ENCODE measurements at regions not wholly inside any gene's neighbourhood (a gene's known extent, or its start where the extent isn't known, plus 50 kb on each side); places are given as distances from the start of the nearest gene placed in this dataset.

DNA sequence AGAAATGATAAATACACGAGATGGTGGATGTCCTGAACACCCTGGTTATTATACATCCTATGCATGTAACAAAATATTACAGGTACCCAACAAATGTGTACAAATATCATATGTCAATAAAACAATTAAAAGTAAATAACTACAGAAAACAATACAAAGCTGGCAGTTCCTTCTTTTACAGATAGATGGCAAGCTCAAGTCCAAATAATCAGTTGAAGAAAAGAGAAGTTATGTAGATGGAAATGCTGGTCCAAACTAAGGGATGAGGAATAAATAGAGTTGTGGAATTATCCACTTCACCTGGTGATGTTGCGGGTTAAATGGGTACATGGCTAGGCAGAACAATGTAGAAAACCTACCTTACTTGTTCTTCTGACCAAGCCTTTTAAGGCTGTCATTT is 79.4 kb downstream of the PALM2AKAP2 start:
- no peak overlapping the region for H3K4me3 ChIP-seq
- no peaks in the 10 kb centered on the region for H3K27me3 ChIP-seq
- no peak for TF ChIP-seq POLR2A (IDR thresholded peaks at IDR 0.05)
- TF ChIP-seq, protein P1, sequence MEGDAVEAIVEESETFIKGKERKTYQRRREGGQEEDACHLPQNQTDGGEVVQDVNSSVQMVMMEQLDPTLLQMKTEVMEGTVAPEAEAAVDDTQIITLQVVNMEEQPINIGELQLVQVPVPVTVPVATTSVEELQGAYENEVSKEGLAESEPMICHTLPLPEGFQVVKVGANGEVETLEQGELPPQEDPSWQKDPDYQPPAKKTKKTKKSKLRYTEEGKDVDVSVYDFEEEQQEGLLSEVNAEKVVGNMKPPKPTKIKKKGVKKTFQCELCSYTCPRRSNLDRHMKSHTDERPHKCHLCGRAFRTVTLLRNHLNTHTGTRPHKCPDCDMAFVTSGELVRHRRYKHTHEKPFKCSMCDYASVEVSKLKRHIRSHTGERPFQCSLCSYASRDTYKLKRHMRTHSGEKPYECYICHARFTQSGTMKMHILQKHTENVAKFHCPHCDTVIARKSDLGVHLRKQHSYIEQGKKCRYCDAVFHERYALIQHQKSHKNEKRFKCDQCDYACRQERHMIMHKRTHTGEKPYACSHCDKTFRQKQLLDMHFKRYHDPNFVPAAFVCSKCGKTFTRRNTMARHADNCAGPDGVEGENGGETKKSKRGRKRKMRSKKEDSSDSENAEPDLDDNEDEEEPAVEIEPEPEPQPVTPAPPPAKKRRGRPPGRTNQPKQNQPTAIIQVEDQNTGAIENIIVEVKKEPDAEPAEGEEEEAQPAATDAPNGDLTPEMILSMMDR (IDR thresholded peaks at IDR 0.05) = peak in 1 of 3 experiments; percentile 31
- no peaks in the 10 kb centered on the region for H3K9me3 ChIP-seq
- peaks cover 6% of the 10 kb centered on the region for H3K4me1 ChIP-seq
- intact Hi-C loops (cut with DNase I; ENCODE audit: low total_unique reads) = no loop called here
- H3K36me3 ChIP-seq (ENCODE audit: low read depth, missing control alignments) = no peaks in the 10 kb centered on the region
- WGBS, 2 donors = 89% methylated on average over 2 of the region's 2 CpGs
- H3K27ac ChIP-seq = no peak overlapping the region
- DNase-seq = no peak

- DNase-seq = no peak
- 77 to 79% methylated on average over 2 of the region's 2 CpGs for WGBS, 2 donors
- TF ChIP-seq, protein P1 (IDR thresholded peaks at IDR 0.05) = no peak
- no peak for TF ChIP-seq POLR2A (IDR thresholded peaks at IDR 0.05)
- Histone ChIP-seq H3K27me3 (no peaks in the 10 kb centered on the region), H3K27ac (no peak overlapping the region), H3K9me3 (no peaks in the 10 kb centered on the region), H3K4me1 (peaks cover 6% of the 10 kb centered on the region), H3K36me3 (ENCODE audit: low read depth, missing control alignments) (no peaks in the 10 kb centered on the region), H3K4me3 (no peak overlapping the region)
- intact Hi-C loops (cut with DNase I; ENCODE audit: low total_unique reads) = no loop called here
Measured at GRCh38 chr9:109860521-109860920, 80.5 kb downstream of the PALM2AKAP2 start.

GRCh38 chr9:109861499-109861898 is 81.5 kb downstream of the PALM2AKAP2 start:
- Histone ChIP-seq H3K9me3 (no peaks in the 10 kb centered on the region), H3K4me3 (no peak overlapping the region), H3K36me3 (ENCODE audit: low read depth, missing control alignments) (no peaks in the 10 kb centered on the region), H3K27me3 (no peaks in the 10 kb centered on the region), H3K4me1 (peaks cover 6% of the 10 kb centered on the region), H3K27ac (no peak overlapping the region)
- no peak for DNase-seq
- intact Hi-C loops (cut with DNase I; ENCODE audit: low total_unique reads) = no loop called here
- WGBS, 2 donors = 54% methylated on average over 4 of the region's 4 CpGs
- no peak for TF ChIP-seq POLR2A (IDR thresholded peaks at IDR 0.05)
- TF ChIP-seq, protein P1 (IDR thresholded peaks at IDR 0.05) = no peak

DNA sequence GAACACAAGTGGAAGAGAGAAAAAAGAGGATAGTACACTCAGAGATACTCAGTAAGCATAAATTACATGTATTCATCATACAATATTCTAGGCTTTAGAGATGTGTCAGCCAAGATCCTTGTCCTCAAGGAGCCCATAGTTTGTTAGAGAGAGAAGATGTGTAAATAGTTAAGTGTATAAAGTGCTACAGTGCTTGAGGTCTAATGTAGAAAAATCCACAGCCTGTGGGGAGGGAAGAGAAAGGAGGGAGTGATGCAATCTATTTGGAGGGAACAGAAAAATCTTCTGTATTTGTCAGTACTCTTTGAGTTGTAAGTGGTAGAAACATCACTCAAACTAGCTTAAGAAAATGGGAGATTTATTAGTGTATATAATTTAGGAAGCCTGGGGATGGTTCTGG is 81.9 kb downstream of the PALM2AKAP2 start:
- H3K27ac ChIP-seq = no peak overlapping the region
- intact Hi-C loops (cut with DNase I; ENCODE audit: low total_unique reads) = no loop called here
- no peaks in the 10 kb centered on the region for H3K36me3 ChIP-seq (ENCODE audit: low read depth, missing control alignments)
- no peak overlapping the region for H3K4me3 ChIP-seq
- no peak for TF ChIP-seq POLR2A (IDR thresholded peaks at IDR 0.05)
- TF ChIP-seq, protein P1 (IDR thresholded peaks at IDR 0.05) = no peak
- no peaks in the 10 kb centered on the region for H3K9me3 ChIP-seq
- peaks cover 6% of the 10 kb centered on the region for H3K4me1 ChIP-seq
- H3K27me3 ChIP-seq = no peaks in the 10 kb centered on the region
- DNase-seq = no peak

- no peak for TF ChIP-seq POLR2A (IDR thresholded peaks at IDR 0.05)
- TF ChIP-seq, protein P1 (IDR thresholded peaks at IDR 0.05) = no peak
- Histone ChIP-seq H3K4me1 (peaks cover under 1% of the 10 kb centered on the region), H3K9me3 (no peaks in the 10 kb centered on the region), H3K27ac (no peak overlapping the region), H3K27me3 (no peaks in the 10 kb centered on the region), H3K4me3 (no peak overlapping the region), H3K36me3 (ENCODE audit: low read depth, missing control alignments) (no peaks in the 10 kb centered on the region)
- DNase-seq = no peak
- 88 to 98% methylated on average over 3 of the region's 3 CpGs for WGBS, 2 donors
- intact Hi-C loops (cut with DNase I; ENCODE audit: low total_unique reads) = no loop called here
Measured at GRCh38 chr9:109862452-109862851, 82.5 kb downstream of the PALM2AKAP2 start.

Measured in testis (tissue), 2 donors.